WTC11 (cell line): ENCODE measurements at regions not wholly inside any gene's neighbourhood (a gene's known extent, or its start where the extent isn't known, plus 50 kb on each side); places are given as distances from the start of the nearest gene placed in this dataset.

ENCODE experiments used
- CREB1 ChIP-seq: sonication (generic); formaldehyde crosslinking; IDR thresholded peaks from 2 replicates; pipeline ENCODE4 v1.8.0; 2023; ENCODE audit warnings: mild to moderate bottlenecking, missing genetic modification reagents
- CTCF ChIP-seq: fragments of 200-600 bp; IDR thresholded peaks from 2 replicates; pipeline ENCODE4 v1.8.0; 2022; ENCODE audit warnings: antibody characterized with exemption
- FOXK1 ChIP-seq: sonication (generic); formaldehyde crosslinking; IDR thresholded peaks from 2 replicates; pipeline ENCODE4 v1.8.0; 2022; ENCODE audit warnings: mild to moderate bottlenecking, moderate library complexity, missing genetic modification reagents

DNA sequence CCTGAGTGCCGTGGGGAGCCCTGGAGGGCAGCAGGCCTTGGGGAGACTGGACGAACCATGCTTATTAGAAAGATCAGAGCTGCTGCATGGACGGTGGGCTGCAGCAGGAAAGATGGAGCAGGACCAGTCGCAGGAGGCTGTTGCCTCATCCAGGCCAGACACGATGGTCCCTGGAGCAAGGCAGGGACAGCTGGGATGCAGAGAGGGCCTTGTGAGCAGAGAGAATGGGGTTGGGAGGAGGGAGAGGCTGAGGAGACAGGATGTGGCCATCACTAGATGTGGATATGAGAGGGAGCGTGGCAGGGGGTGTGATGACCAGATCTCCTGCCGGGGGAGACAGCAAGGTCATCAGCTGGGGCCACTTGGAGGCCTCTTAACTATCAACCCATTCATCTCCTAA, 727.6 kb downstream of the PTPRU start:
- TF ChIP-seq CTCF (no peak), FOXK1 (no peak), CREB1 (CRISPR knock-in tag) (no peak)
